Activated naive CD4-positive, alpha-beta T cell (primary cell): ENCODE measurements at regions not wholly inside any gene's neighbourhood (a gene's known extent, or its start where the extent isn't known, plus 50 kb on each side); places are given as distances from the start of the nearest gene placed in this dataset.

ENCODE experiments used
- DNase-seq, 4 experiments: peaks; one replicate each; lab custom pipeline; 2025; lab: John Stamatoyannopoulos, UW

- no peak for DNase-seq
Observed at GRCh38 chr2:181380581-181380980, 76.6 kb upstream of the ITGA4 start.

GRCh38 chr2:181384923-181385322, 72.3 kb upstream of the ITGA4 start:
- DNase-seq = no peak

GRCh38 chr2:181389524-181389923, 67.7 kb upstream of the ITGA4 start:
- DNase-seq = no peak

GRCh38 chr2:181393472-181393871, 63.7 kb upstream of the ITGA4 start:
- DNase-seq = no peak

GRCh38 chr2:181394741-181395437, 62.3 kb upstream of the ITGA4 start:
- no peak for DNase-seq

GRCh38 chr2:181395851-181396250, 61.3 kb upstream of the ITGA4 start:
- no peak for DNase-seq

GRCh38 chr2:181396256-181397123, 60.7 kb upstream of the ITGA4 start:
- no peak for DNase-seq

- DNase-seq = no peak
Observed at GRCh38 chr2:181397331-181397730, 59.9 kb upstream of the ITGA4 start.

- no peak for DNase-seq
Observed at GRCh38 chr2:181398000-181398399, 59.2 kb upstream of the ITGA4 start.

- no peak for DNase-seq
Observed at GRCh38 chr2:181399027-181399426, 58.2 kb upstream of the ITGA4 start.

GRCh38 chr2:181404472-181404871, 52.7 kb upstream of the ITGA4 start:
- no peak for DNase-seq

GRCh38 chr2:181407171-181407570, 50.0 kb upstream of the ITGA4 start:
- DNase-seq = no peak
